ENCODE measurements at regions not wholly inside any gene's neighbourhood (a gene's known extent, or its start where the extent isn't known, plus 50 kb on each side); places are given as distances from the start of the nearest gene placed in this dataset.

- TF ChIP-seq REST (IDR thresholded peaks at IDR 0.05; ENCODE audit: low read depth) (no peak), ZBTB7A (IDR thresholded peaks at IDR 0.05; ENCODE audit: low read depth) (no peak), FOXM1 (IDR thresholded peaks at IDR 0.05; ENCODE audit: borderline replicate concordance, low read depth) (no peak), MAX (IDR thresholded peaks at IDR 0.05) (no peak), EGR1 (IDR thresholded peaks at IDR 0.05) (no peak), TAF1 (IDR thresholded peaks at IDR 0.05; ENCODE audit: low read depth) (no peak), NFIC (IDR thresholded peaks at IDR 0.05) (no peak), CEBPB (IDR thresholded peaks at IDR 0.05) (no peak), YY1 (IDR thresholded peaks at IDR 0.05; ENCODE audit: low read depth) (no peak), RAD21 (IDR thresholded peaks at IDR 0.05; ENCODE audit: low read depth) (no peak), USF1 (IDR thresholded peaks at IDR 0.05) (no peak), TEAD4 (IDR thresholded peaks at IDR 0.05) (no peak), TCF12 (IDR thresholded peaks at IDR 0.05; ENCODE audit: low read depth) (no peak), EP300 (IDR thresholded peaks at IDR 0.05; ENCODE audit: borderline replicate concordance) (no peak), CREB1 (IDR thresholded peaks at IDR 0.05; ENCODE audit: low read depth) (no peak)
Measured at GRCh38 chr12:126768517-126768916, 1498.5 kb upstream of the TMEM132C start.

GRCh38 chr12:126770188-126770587, 1496.8 kb upstream of the TMEM132C start:
- TF ChIP-seq NFIC (IDR thresholded peaks at IDR 0.05) (no peak), MAX (IDR thresholded peaks at IDR 0.05) (no peak), TEAD4 (IDR thresholded peaks at IDR 0.05) (no peak), RAD21 (IDR thresholded peaks at IDR 0.05; ENCODE audit: low read depth) (no peak), YY1 (IDR thresholded peaks at IDR 0.05; ENCODE audit: low read depth) (no peak), REST (IDR thresholded peaks at IDR 0.05; ENCODE audit: low read depth) (no peak), TAF1 (IDR thresholded peaks at IDR 0.05; ENCODE audit: low read depth) (no peak), FOXM1 (IDR thresholded peaks at IDR 0.05; ENCODE audit: borderline replicate concordance, low read depth) (no peak), EGR1 (IDR thresholded peaks at IDR 0.05) (no peak), CEBPB (IDR thresholded peaks at IDR 0.05) (no peak), TCF12 (IDR thresholded peaks at IDR 0.05; ENCODE audit: low read depth) (no peak), ZBTB7A (IDR thresholded peaks at IDR 0.05; ENCODE audit: low read depth) (no peak), EP300 (IDR thresholded peaks at IDR 0.05; ENCODE audit: borderline replicate concordance) (no peak), CREB1 (IDR thresholded peaks at IDR 0.05; ENCODE audit: low read depth) (no peak), USF1 (IDR thresholded peaks at IDR 0.05) (no peak)

GRCh38 chr12:126772171-126772864, 1494.7 kb upstream of the TMEM132C start:
- TF ChIP-seq TAF1 (IDR thresholded peaks at IDR 0.05; ENCODE audit: low read depth) (no peak), EGR1 (IDR thresholded peaks at IDR 0.05) (no peak), RAD21 (IDR thresholded peaks at IDR 0.05; ENCODE audit: low read depth) (no peak), MAX (IDR thresholded peaks at IDR 0.05) (no peak), CREB1 (IDR thresholded peaks at IDR 0.05; ENCODE audit: low read depth) (no peak), ZBTB7A (IDR thresholded peaks at IDR 0.05; ENCODE audit: low read depth) (no peak), EP300 (IDR thresholded peaks at IDR 0.05; ENCODE audit: borderline replicate concordance) (no peak), TEAD4 (IDR thresholded peaks at IDR 0.05) (no peak)

GRCh38 chr12:126773012-126773411, 1494.0 kb upstream of the TMEM132C start:
- TF ChIP-seq CEBPB (IDR thresholded peaks at IDR 0.05) (no peak), EP300 (IDR thresholded peaks at IDR 0.05; ENCODE audit: borderline replicate concordance) (no peak), REST (IDR thresholded peaks at IDR 0.05; ENCODE audit: low read depth) (no peak), FOXM1 (IDR thresholded peaks at IDR 0.05; ENCODE audit: borderline replicate concordance, low read depth) (no peak)
